ENCODE measurements at regions not wholly inside any gene's neighbourhood (a gene's known extent, or its start where the extent isn't known, plus 50 kb on each side); places are given as distances from the start of the nearest gene placed in this dataset.

GRCh38 chr3:170780471-170780870 lies 89.5 kb downstream of the RPL22L1 start:
- DNase-seq = no peak

GRCh38 chr3:170778240-170779217 lies 91.5 kb downstream of the RPL22L1 start:
- DNase-seq = no peak

- no peak for DNase-seq
Measured at GRCh38 chr3:170777564-170777926, 92.5 kb downstream of the RPL22L1 start.

- no peak for DNase-seq
Measured at GRCh38 chr3:170776887-170777563, 93.0 kb downstream of the RPL22L1 start.

GRCh38 chr3:170773682-170774425 lies 96.1 kb downstream of the RPL22L1 start:
- DNase-seq = no peak

- DNase-seq = no peak
Measured at GRCh38 chr3:170772175-170772574, 97.8 kb downstream of the RPL22L1 start.

GRCh38 chr3:170768334-170768801 lies 101.6 kb downstream of the RPL22L1 start:
- no peak for DNase-seq

- no peak for DNase-seq
Measured at GRCh38 chr3:170767576-170767941, 102.4 kb downstream of the RPL22L1 start.

- no peak for DNase-seq
Measured at GRCh38 chr3:170766823-170767575, 103.0 kb downstream of the RPL22L1 start.

GRCh38 chr3:170766253-170766652 lies 103.7 kb downstream of the RPL22L1 start:
- DNase-seq = no peak

GRCh38 chr3:170765419-170766078 lies 104.4 kb downstream of the RPL22L1 start:
- no peak for DNase-seq

- no peak for DNase-seq
Measured at GRCh38 chr3:170764017-170764416, 106.0 kb downstream of the RPL22L1 start.

- DNase-seq = no peak
Measured at GRCh38 chr3:170762064-170762463, 107.9 kb downstream of the RPL22L1 start.

- no peak for DNase-seq
Measured at GRCh38 chr3:170761103-170761502, 108.9 kb downstream of the RPL22L1 start.

- DNase-seq = no peak
Measured at GRCh38 chr3:170760174-170760526, 109.8 kb downstream of the RPL22L1 start.

GRCh38 chr3:170759511-170760173 lies 110.4 kb downstream of the RPL22L1 start:
- DNase-seq = no peak

GRCh38 chr3:170757038-170757437 lies 113.0 kb downstream of the RPL22L1 start:
- DNase-seq = no peak

GRCh38 chr3:170754311-170754693 lies 115.7 kb downstream of the RPL22L1 start:
- DNase-seq = no peak

- DNase-seq = no peak
Measured at GRCh38 chr3:170753421-170754310, 116.3 kb downstream of the RPL22L1 start.

GRCh38 chr3:170752571-170753155 lies 117.3 kb downstream of the RPL22L1 start:
- DNase-seq = no peak
